ENCODE measurements at regions not wholly inside any gene's neighbourhood (a gene's known extent, or its start where the extent isn't known, plus 50 kb on each side); places are given as distances from the start of the nearest gene placed in this dataset.
"Not testable (repeated sequence)": the region's sequence is repeated elsewhere in the genome, so short reads cannot be mapped to it uniquely, and the experiment has no call there.

- H3K4me3 ChIP-seq, result no peak overlapping the region
- ATAC-seq (no peak), DNase-seq (no peak)
- no peaks in the 10 kb centered on the region for H3K27me3 ChIP-seq
- no peaks in the 10 kb centered on the region for H3K36me3 ChIP-seq
- intact Hi-C loops (cut with DNase I), result no loop called here
- WGBS, 2 donors, result 23 to 37% methylated on average over 1 of the region's 1 CpG
- no peak overlapping the region for H3K27ac ChIP-seq
- peaks cover 0 to 7% (median 1%) of the 10 kb centered on the region in 9 donors for H3K4me1 ChIP-seq
- no peak for TF ChIP-seq CTCF (IDR thresholded peaks at IDR 0.05)
- H3K9me3 ChIP-seq, result no peaks in the 10 kb centered on the region
These were observed 107.9 kb upstream of the GBE1 start for GRCh38 chr3:81869382-81869781.

- H3K27me3 ChIP-seq, result no peaks in the 10 kb centered on the region
- no peak for TF ChIP-seq CTCF (IDR thresholded peaks at IDR 0.05)
- peaks cover 0 to 7% (median 4%) of the 10 kb centered on the region in 9 donors for H3K4me1 ChIP-seq
- DNase-seq (no peak), ATAC-seq (no peak)
- intact Hi-C loops (cut with DNase I), result no loop called here
- no peak overlapping the region for H3K4me3 ChIP-seq
- no peaks in the 10 kb centered on the region for H3K9me3 ChIP-seq
- 96 to 97% methylated on average over 1 of the region's 1 CpG for WGBS, 2 donors
- H3K36me3 ChIP-seq, result no peaks in the 10 kb centered on the region
- no peak overlapping the region for H3K27ac ChIP-seq
These were observed 107.2 kb upstream of the GBE1 start for GRCh38 chr3:81868597-81868996.

- TF ChIP-seq CTCF (IDR thresholded peaks at IDR 0.05), result no peak
- Histone ChIP-seq H3K36me3 (no peaks in the 10 kb centered on the region), H3K9me3 (no peaks in the 10 kb centered on the region), H3K27me3 (no peaks in the 10 kb centered on the region), H3K27ac (no peak overlapping the region), H3K4me1 (peaks cover 0 to 7% (median 4%) of the 10 kb centered on the region in 9 donors), H3K4me3 (no peak overlapping the region)
- ATAC-seq, result no peak
- no peak for DNase-seq
- intact Hi-C loops (cut with DNase I), result no loop called here
- WGBS, 2 donors, result 65 to 78% methylated on average over 2 of the region's 2 CpGs
These were observed 106.4 kb upstream of the GBE1 start for GRCh38 chr3:81867875-81868274.

- H3K27ac ChIP-seq; H3K9me3 ChIP-seq; DNase-seq; intact Hi-C loops (cut with DNase I); H3K36me3 ChIP-seq; H3K27me3 ChIP-seq; H3K4me3 ChIP-seq; ATAC-seq: not testable (repeated sequence)
- 91 to 94% methylated on average over 5 of the region's 5 CpGs for WGBS, 2 donors
- peaks cover 0 to 13% (median 4%) of the 10 kb centered on the region in 9 donors for H3K4me1 ChIP-seq
These were observed 103.7 kb upstream of the GBE1 start for GRCh38 chr3:81865164-81865563.

GRCh38 chr3:81864272-81864671 is 102.8 kb upstream of the GBE1 start:
- WGBS, 2 donors, result 37 to 43% methylated on average over 7 of the region's 7 CpGs
- no peak for DNase-seq
- Histone ChIP-seq H3K4me1 (peaks cover 0 to 13% (median 4%) of the 10 kb centered on the region in 9 donors), H3K27ac (peak overlapping the region in 4 of 10 donors; percentile 13 to 35 (median 17)), H3K27me3 (no peaks in the 10 kb centered on the region), H3K36me3 (no peaks in the 10 kb centered on the region), H3K4me3 (peak overlapping the region in 6 of 10 donors; percentile 2 to 35 (median 30)), H3K9me3 (no peaks in the 10 kb centered on the region)
- no peak for TF ChIP-seq CTCF (IDR thresholded peaks at IDR 0.05)
- ATAC-seq, result peak in 4 of 8 donors; percentile 17 to 47 (median 45)
- intact Hi-C loops (cut with DNase I), result no loop called here

Measured in heart right ventricle (tissue), 16 donors.